Fibroblast of lung (primary cell): ENCODE measurements at regions not wholly inside any gene's neighbourhood (a gene's known extent, or its start where the extent isn't known, plus 50 kb on each side); places are given as distances from the start of the nearest gene placed in this dataset.
A peak's percentile ranks its signal among the peaks of the same experiment; 100 is the strongest.

ENCODE experiments used
- DNase-seq, 2 donors: peaks; one replicate each; pipeline versions ENCODE4 v3.0.0 to v3.0.0-alpha.2; 2010; ENCODE audit warnings: low read depth in 2 of 2
- H2AFZ ChIP-seq: 2 replicates; pipeline ENCODE4 v1.5.1; 2012; ENCODE audit warnings: low read length, control low read depth, inconsistent platforms
- H3K27ac ChIP-seq: 2 replicates; pipeline ENCODE4 v1.5.1; 2011; ENCODE audit warnings: low read length, control low read depth; ENCODE audit not compliant: insufficient read depth
- H3K27me3 ChIP-seq: 2 replicates; pipeline ENCODE4 v1.5.1; 2011; ENCODE audit warnings: mild to moderate bottlenecking, low read length; ENCODE audit not compliant: control insufficient read depth, insufficient read depth
- H3K36me3 ChIP-seq: 2 replicates; pipeline ENCODE4 v1.5.1; 2011; ENCODE audit warnings: low read length; ENCODE audit not compliant: control insufficient read depth, insufficient read depth
- H3K4me1 ChIP-seq: 2 replicates; pipeline ENCODE4 v1.5.1; 2011; ENCODE audit warnings: low read length; ENCODE audit not compliant: control insufficient read depth, insufficient read depth; ENCODE audit errors: extremely low read depth
- H3K4me2 ChIP-seq: 2 replicates; pipeline ENCODE4 v1.5.1; 2011; ENCODE audit warnings: low read length, control low read depth; ENCODE audit not compliant: insufficient read depth; ENCODE audit errors: extremely low read depth
- H3K4me3 ChIP-seq, 4 experiments: fragments of 200-600 bp in 1 of 4; sonication (generic) in 1 of 4; replicated peaks in 1 of 4; 2 replicates each; pipeline ENCODE4 v1.5.1; 2011 to 2016; ENCODE audit warnings: low read length in 4 of 4, low read depth in 3 of 4, mild to moderate bottlenecking in 3 of 4, control low read depth in 2 of 4, inconsistent platforms in 1 of 4, mixed read lengths in 1 of 4; ENCODE audit not compliant: insufficient read depth in 1 of 4; ENCODE audit errors: control extremely low read depth in 1 of 4
- H3K79me2 ChIP-seq: 2 replicates; pipeline ENCODE4 v1.5.1; 2012; ENCODE audit warnings: mild to moderate bottlenecking, low read length, inconsistent platforms; ENCODE audit not compliant: control insufficient read depth, insufficient read depth
- H3K9ac ChIP-seq: 2 replicates; pipeline ENCODE4 v1.5.1; 2011; ENCODE audit warnings: mild to moderate bottlenecking, low read length, control low read depth; ENCODE audit not compliant: insufficient read depth
- H3K9me3 ChIP-seq: 2 replicates; pipeline ENCODE4 v1.5.1; 2012; ENCODE audit warnings: low read depth, low read length; ENCODE audit not compliant: control insufficient read depth, insufficient read depth
- H4K20me1 ChIP-seq: 2 replicates; pipeline ENCODE4 v1.5.1; 2011; ENCODE audit warnings: low read length; ENCODE audit not compliant: control insufficient read depth, insufficient read depth; ENCODE audit errors: extremely low read depth
- EZH2 ChIP-seq: IDR thresholded peaks from 2 replicates; pipeline ENCODE4 v1.5.1; 2012; ENCODE audit warnings: low read length, control low read depth, mild to moderate bottlenecking; ENCODE audit errors: missing control alignments
- TF ChIP-seq, protein P1 (sequence below), 2 donors: IDR thresholded peaks in 1 of 2; conservative IDR thresholded peaks in 1 of 2; 1 replicate in 1 of 2; 2 replicates in 1 of 2; pipeline ENCODE4 v1.5.1; 2011 to 2012; ENCODE audit warnings: low read length in 2 of 2, control low read depth in 1 of 2, inconsistent platforms in 1 of 2, low read depth in 1 of 2, mild to moderate bottlenecking in 1 of 2

DNA sequence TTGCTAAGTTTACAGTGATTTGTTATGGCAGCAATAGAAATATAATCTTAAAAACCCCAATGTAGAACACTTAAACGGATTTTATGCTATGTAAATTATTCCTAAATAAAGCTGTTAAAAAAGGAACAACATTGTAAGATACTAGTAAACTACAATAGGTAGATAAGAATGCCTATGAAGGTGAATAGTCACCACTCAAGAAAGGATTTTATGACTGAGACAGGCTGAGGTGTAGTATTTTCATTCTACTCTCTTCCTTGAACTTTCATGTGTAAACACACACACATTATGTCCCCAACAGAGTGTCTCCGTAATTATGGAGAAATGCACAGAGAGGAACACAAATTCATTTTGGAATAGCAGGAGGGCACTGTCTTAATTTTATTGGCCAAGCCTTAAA, 183.9 kb upstream of the ST6GAL2 start:
- TF ChIP-seq EZH2, result no peak
- TF ChIP-seq, protein P1, sequence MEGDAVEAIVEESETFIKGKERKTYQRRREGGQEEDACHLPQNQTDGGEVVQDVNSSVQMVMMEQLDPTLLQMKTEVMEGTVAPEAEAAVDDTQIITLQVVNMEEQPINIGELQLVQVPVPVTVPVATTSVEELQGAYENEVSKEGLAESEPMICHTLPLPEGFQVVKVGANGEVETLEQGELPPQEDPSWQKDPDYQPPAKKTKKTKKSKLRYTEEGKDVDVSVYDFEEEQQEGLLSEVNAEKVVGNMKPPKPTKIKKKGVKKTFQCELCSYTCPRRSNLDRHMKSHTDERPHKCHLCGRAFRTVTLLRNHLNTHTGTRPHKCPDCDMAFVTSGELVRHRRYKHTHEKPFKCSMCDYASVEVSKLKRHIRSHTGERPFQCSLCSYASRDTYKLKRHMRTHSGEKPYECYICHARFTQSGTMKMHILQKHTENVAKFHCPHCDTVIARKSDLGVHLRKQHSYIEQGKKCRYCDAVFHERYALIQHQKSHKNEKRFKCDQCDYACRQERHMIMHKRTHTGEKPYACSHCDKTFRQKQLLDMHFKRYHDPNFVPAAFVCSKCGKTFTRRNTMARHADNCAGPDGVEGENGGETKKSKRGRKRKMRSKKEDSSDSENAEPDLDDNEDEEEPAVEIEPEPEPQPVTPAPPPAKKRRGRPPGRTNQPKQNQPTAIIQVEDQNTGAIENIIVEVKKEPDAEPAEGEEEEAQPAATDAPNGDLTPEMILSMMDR (conservative IDR thresholded peaks at IDR 0.05 in 1 of 2, IDR thresholded peaks at IDR 0.05 in 1 of 2; ENCODE audit: low read depth in 1 of 2, low read length in 2 of 2), result no peak
- H3K27ac ChIP-seq, result no peak overlapping the region
- no peak overlapping the region for H3K9ac ChIP-seq
- no peaks in the 10 kb centered on the region for H3K79me2 ChIP-seq
- H2AFZ ChIP-seq, result no peak overlapping the region
- H3K36me3 ChIP-seq, result no peaks in the 10 kb centered on the region
- H4K20me1 ChIP-seq, result no peaks in the 10 kb centered on the region
- H3K27me3 ChIP-seq, result no peaks in the 10 kb centered on the region
- no peaks in the 10 kb centered on the region for H3K4me1 ChIP-seq
- H3K4me2 ChIP-seq, result no peak overlapping the region
- H3K4me3 ChIP-seq, result no peak overlapping the region
- H3K9me3 ChIP-seq, result no peaks in the 10 kb centered on the region
- no peak for DNase-seq

DNA sequence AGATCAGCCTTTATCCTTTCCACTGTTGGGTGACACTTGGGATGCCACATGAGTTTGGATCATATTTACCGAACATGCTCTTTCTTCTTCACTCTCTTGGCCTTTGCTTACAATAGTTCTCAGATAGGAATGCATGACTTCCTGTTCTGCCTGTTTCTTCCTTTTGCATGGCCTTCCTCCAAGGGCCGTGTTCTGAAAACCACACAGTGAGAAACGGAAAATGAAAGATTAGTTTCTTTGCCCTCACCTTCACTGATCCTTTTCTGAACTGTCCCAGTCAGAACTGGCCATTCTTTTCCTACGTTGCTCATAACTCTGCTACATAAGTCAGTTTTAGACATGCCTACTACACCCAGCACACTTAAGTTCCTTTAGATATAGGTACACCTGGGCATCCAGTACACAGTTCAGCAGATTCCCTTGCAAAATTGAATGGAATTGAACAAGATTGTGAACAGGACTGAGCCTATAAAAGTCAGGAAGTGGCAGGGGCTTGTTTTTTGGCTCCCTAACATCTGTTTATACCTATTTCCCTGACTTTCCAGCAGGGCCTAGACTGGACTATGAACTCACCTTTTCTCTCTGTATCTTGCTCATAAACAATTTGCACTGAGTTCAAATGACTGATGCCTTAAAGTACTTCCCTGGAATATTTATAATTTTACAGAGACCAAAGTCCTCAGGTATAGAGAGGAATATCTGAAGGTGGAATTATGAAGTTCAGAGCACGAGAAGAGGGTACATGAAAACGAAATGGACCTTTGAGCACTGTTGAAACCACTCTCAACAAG, 186.4 kb upstream of the ST6GAL2 start:
- H3K27me3 ChIP-seq, result no peaks in the 10 kb centered on the region
- no peak overlapping the region for H3K4me3 ChIP-seq
- peak in 1 of 2 donors; percentile 3 for DNase-seq
- no peaks in the 10 kb centered on the region for H3K4me1 ChIP-seq
- no peak overlapping the region for H2AFZ ChIP-seq
- no peaks in the 10 kb centered on the region for H4K20me1 ChIP-seq
- H3K9ac ChIP-seq, result no peak overlapping the region
- H3K9me3 ChIP-seq, result no peaks in the 10 kb centered on the region
- H3K4me2 ChIP-seq, result no peak overlapping the region
- H3K79me2 ChIP-seq, result no peaks in the 10 kb centered on the region
- H3K27ac ChIP-seq, result no peak overlapping the region
- H3K36me3 ChIP-seq, result no peaks in the 10 kb centered on the region
- TF ChIP-seq, protein P1 (conservative IDR thresholded peaks at IDR 0.05 in 1 of 2, IDR thresholded peaks at IDR 0.05 in 1 of 2; ENCODE audit: low read depth in 1 of 2, low read length in 2 of 2), result no peak
- TF ChIP-seq EZH2, result no peak

DNA sequence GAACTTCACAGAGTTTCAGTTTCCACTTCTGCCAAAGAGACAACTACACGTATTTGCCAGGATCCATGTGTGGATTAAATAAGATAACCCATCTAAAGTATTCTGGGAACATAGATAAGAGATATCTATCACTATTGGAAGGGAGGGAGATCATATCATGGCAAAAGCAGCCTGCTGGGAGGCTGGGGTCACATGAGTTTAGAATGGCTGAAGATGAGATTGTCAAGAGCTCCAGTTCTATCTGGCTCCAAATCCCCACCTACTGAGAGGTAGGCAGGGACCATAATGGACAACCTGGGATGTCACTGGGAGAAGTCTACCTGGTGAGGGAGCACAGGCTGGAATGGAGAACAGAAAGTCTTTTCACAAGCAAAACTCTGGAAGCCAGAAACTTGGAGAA, 192.6 kb upstream of the ST6GAL2 start:
- DNase-seq, result no peak
- TF ChIP-seq EZH2, result no peak
- TF ChIP-seq, protein P1 (conservative IDR thresholded peaks at IDR 0.05 in 1 of 2, IDR thresholded peaks at IDR 0.05 in 1 of 2; ENCODE audit: low read depth in 1 of 2, low read length in 2 of 2), result no peak
- no peak overlapping the region for H2AFZ ChIP-seq

More for the DNA sequence above, 192.6 kb upstream of the ST6GAL2 start:
- no peaks in the 10 kb centered on the region for H3K27me3 ChIP-seq
- no peaks in the 10 kb centered on the region for H3K79me2 ChIP-seq
- no peak overlapping the region for H3K27ac ChIP-seq
- no peak overlapping the region for H3K9ac ChIP-seq
- H3K9me3 ChIP-seq, result no peaks in the 10 kb centered on the region
- H4K20me1 ChIP-seq, result no peaks in the 10 kb centered on the region
- H3K4me3 ChIP-seq, result no peak overlapping the region
- H3K4me2 ChIP-seq, result no peak overlapping the region
- no peaks in the 10 kb centered on the region for H3K36me3 ChIP-seq
- H3K4me1 ChIP-seq, result no peaks in the 10 kb centered on the region
